ENCODE measurements at regions not wholly inside any gene's neighbourhood (a gene's known extent, or its start where the extent isn't known, plus 50 kb on each side); places are given as distances from the start of the nearest gene placed in this dataset.

DNA sequence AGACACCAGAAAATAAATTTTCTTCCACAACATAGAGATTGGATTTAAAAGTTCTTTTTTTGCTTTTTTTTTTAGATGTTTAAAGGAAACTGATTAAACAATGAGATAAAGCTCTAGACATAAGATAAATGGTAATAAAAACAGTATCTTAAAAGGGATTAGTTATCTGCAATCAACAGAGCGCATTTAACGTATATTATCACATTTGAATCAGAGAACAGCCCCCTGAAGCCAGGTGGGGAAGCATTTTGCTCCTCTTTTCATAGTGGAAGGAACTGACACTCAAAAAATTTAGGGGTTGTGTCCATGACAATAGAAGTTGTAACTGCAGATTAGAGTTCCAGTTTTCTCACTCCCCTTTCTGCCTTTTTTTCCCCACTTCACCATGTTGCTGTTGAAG lies 367.6 kb downstream of the SPATA31D1 start (continued):
- TF ChIP-seq MXI1 (conservative IDR thresholded peaks at IDR 0.05; ENCODE audit: poor library complexity, severe bottlenecking) (no peak), TAF1 (IDR thresholded peaks at IDR 0.05; ENCODE audit: low read depth) (no peak)

DNA sequence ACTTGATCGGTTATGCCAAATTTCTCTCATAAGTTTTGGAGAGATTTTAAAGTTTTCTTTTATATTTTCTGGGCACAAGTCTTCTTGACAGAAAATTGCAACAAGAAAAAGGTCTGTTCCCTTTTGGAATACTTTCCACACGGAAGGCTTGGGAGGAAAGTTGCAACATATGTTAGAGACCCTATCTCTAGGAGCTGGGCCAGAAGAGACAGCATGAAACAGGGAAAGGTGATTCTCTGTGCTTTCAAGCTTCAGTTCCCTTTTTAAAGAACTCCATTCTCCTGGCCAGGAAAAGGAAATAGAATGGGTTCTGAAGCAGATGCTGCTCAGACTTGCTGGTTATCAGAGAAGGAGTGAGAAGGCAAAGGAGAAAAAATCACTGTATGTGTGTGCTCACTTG lies 368.3 kb downstream of the SPATA31D1 start:
- H3K36me3 ChIP-seq (ENCODE audit: insufficient read depth, low read length) = no peaks in the 10 kb centered on the region

DNA sequence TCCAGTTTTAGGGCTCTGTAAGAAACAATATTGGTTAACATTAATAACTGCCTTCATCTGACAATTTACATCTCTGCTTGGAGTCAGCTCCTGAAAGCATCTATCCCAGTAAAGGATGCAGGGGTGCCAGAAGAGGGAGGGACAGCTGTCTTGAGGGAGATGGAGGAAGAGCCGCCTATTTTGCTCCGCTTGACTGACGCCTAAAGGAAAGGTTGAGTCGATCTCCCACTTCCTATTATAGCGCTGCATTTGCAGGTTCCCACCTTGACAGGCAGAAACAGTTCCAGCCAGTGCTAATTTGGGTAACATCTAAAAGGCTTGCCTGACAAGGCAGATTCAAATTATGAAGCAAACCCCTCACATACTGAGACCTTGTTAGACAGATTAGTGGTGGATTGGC lies 374.6 kb downstream of the SPATA31D1 start:
- Histone ChIP-seq H3K9me3 (ENCODE audit: low read length) (no peaks in the 10 kb centered on the region), H3K79me2 (replicated peaks; ENCODE audit: insufficient read depth, low read length) (no peaks in the 10 kb centered on the region), H3K9me2 (ENCODE audit: insufficient read depth, low read length) (no peaks in the 10 kb centered on the region), H3K4me2 (ENCODE audit: low read length) (no peak overlapping the region), H4K20me1 (ENCODE audit: insufficient read depth) (no peaks in the 10 kb centered on the region), H3K36me3 (ENCODE audit: insufficient read depth, low read length) (no peaks in the 10 kb centered on the region), H3K9ac (ENCODE audit: low read length) (no peak overlapping the region), H3K27me3 (ENCODE audit: insufficient read depth, low read depth, low read length) (peaks cover 3% of the 10 kb centered on the region), H3F3A (ENCODE audit: insufficient read depth, low read length, poor library complexity, severe bottlenecking) (no peaks in the 10 kb centered on the region), H3K4me3 (ENCODE audit: low read length) (peak overlapping the region; percentile 34), H2AFZ (ENCODE audit: low read depth, low read length) (no peak overlapping the region), H3K27ac (ENCODE audit: low read length) (no peak overlapping the region)
- TF ChIP-seq, protein P1, sequence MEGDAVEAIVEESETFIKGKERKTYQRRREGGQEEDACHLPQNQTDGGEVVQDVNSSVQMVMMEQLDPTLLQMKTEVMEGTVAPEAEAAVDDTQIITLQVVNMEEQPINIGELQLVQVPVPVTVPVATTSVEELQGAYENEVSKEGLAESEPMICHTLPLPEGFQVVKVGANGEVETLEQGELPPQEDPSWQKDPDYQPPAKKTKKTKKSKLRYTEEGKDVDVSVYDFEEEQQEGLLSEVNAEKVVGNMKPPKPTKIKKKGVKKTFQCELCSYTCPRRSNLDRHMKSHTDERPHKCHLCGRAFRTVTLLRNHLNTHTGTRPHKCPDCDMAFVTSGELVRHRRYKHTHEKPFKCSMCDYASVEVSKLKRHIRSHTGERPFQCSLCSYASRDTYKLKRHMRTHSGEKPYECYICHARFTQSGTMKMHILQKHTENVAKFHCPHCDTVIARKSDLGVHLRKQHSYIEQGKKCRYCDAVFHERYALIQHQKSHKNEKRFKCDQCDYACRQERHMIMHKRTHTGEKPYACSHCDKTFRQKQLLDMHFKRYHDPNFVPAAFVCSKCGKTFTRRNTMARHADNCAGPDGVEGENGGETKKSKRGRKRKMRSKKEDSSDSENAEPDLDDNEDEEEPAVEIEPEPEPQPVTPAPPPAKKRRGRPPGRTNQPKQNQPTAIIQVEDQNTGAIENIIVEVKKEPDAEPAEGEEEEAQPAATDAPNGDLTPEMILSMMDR (IDR thresholded peaks at IDR 0.05; ENCODE audit: poor library complexity, severe bottlenecking) = peak; percentile 20
- TF ChIP-seq EZH2 (IDR thresholded peaks at IDR 0.05; ENCODE audit: borderline replicate concordance, insufficient read depth, low read length, poor library complexity, severe bottlenecking) (no peak), RAD21 (conservative IDR thresholded peaks at IDR 0.05) (peak; percentile 30), TAF1 (IDR thresholded peaks at IDR 0.05; ENCODE audit: low read depth) (no peak)
- TF ChIP-seq, protein P2, sequence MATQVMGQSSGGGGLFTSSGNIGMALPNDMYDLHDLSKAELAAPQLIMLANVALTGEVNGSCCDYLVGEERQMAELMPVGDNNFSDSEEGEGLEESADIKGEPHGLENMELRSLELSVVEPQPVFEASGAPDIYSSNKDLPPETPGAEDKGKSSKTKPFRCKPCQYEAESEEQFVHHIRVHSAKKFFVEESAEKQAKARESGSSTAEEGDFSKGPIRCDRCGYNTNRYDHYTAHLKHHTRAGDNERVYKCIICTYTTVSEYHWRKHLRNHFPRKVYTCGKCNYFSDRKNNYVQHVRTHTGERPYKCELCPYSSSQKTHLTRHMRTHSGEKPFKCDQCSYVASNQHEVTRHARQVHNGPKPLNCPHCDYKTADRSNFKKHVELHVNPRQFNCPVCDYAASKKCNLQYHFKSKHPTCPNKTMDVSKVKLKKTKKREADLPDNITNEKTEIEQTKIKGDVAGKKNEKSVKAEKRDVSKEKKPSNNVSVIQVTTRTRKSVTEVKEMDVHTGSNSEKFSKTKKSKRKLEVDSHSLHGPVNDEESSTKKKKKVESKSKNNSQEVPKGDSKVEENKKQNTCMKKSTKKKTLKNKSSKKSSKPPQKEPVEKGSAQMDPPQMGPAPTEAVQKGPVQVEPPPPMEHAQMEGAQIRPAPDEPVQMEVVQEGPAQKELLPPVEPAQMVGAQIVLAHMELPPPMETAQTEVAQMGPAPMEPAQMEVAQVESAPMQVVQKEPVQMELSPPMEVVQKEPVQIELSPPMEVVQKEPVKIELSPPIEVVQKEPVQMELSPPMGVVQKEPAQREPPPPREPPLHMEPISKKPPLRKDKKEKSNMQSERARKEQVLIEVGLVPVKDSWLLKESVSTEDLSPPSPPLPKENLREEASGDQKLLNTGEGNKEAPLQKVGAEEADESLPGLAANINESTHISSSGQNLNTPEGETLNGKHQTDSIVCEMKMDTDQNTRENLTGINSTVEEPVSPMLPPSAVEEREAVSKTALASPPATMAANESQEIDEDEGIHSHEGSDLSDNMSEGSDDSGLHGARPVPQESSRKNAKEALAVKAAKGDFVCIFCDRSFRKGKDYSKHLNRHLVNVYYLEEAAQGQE (IDR thresholded peaks at IDR 0.05; ENCODE audit: borderline replicate concordance) = peak; percentile 67

More for the DNA sequence above, 368.3 kb downstream of the SPATA31D1 start:
- Histone ChIP-seq H3K9ac (ENCODE audit: low read length) (no peak overlapping the region), H3K27me3 (ENCODE audit: insufficient read depth, low read depth, low read length) (no peaks in the 10 kb centered on the region), H3K27ac (ENCODE audit: low read length) (no peak overlapping the region), H3K79me2 (replicated peaks; ENCODE audit: insufficient read depth, low read length) (no peaks in the 10 kb centered on the region), H3F3A (ENCODE audit: insufficient read depth, low read length, poor library complexity, severe bottlenecking) (no peaks in the 10 kb centered on the region), H3K4me2 (ENCODE audit: low read length) (no peak overlapping the region), H3K4me3 (ENCODE audit: low read length) (no peak overlapping the region), H4K20me1 (ENCODE audit: insufficient read depth) (no peaks in the 10 kb centered on the region), H3K9me3 (ENCODE audit: low read length) (no peaks in the 10 kb centered on the region), H3K9me2 (ENCODE audit: insufficient read depth, low read length) (no peaks in the 10 kb centered on the region), H2AFZ (ENCODE audit: low read depth, low read length) (no peak overlapping the region)
- TF ChIP-seq, protein P2 (IDR thresholded peaks at IDR 0.05; ENCODE audit: borderline replicate concordance) = no peak
- no peak for TF ChIP-seq SMC3 (conservative IDR thresholded peaks at IDR 0.05; ENCODE audit: poor library complexity)
